Transverse colon (tissue), 4 donors: ENCODE measurements at regions not wholly inside any gene's neighbourhood (a gene's known extent, or its start where the extent isn't known, plus 50 kb on each side); places are given as distances from the start of the nearest gene placed in this dataset.

Experiments used
- DNase-seq: peaks from one replicate; pipeline ENCODE4 v3.0.0-alpha.2; 2019
- H3K27ac ChIP-seq, 4 donors: fragments of 200-600 bp; sonication (generic); 2 replicates each; pipeline ENCODE4 v1.5.1; 2016 to 2018; ENCODE audit warnings: inconsistent platforms in 4 of 4
- H3K27me3 ChIP-seq: fragments of 200-600 bp; sonication (generic); 2 replicates; pipeline ENCODE4 v1.5.1; 2017; ENCODE audit warnings: inconsistent platforms
- H3K36me3 ChIP-seq, 4 donors: fragments of 200-600 bp; sonication (generic); 2 replicates each; pipeline ENCODE4 v1.5.1; 2017 to 2019; ENCODE audit warnings: inconsistent platforms in 4 of 4
- H3K4me1 ChIP-seq, 4 donors: fragments of 200-600 bp; sonication (generic); 2 replicates each; pipeline ENCODE4 v1.5.1; 2017 to 2020; ENCODE audit warnings: inconsistent platforms in 4 of 4
- H3K4me3 ChIP-seq, 4 donors: fragments of 200-600 bp; sonication (generic); 1 replicate in 1 of 4; 2 replicates in 3 of 4; pipeline versions ENCODE4 v1.5.1 to v1.6.1; 2017 to 2019; ENCODE audit warnings: inconsistent platforms in 4 of 4
- H3K9me3 ChIP-seq, 2 donors: fragments of 200-600 bp; sonication (generic); 2 replicates each; pipeline ENCODE4 v1.5.1; 2017 to 2019; ENCODE audit warnings: inconsistent platforms in 2 of 2
- EP300 ChIP-seq: sonication (generic); formaldehyde crosslinking; IDR thresholded peaks from one replicate; pipeline ENCODE4 v1.6.1; 2017; ENCODE audit warnings: antibody characterized with exemption, low read depth
- POLR2A ChIP-seq: fragments of 450-650 bp; IDR thresholded peaks from one replicate; pipeline ENCODE4 v1.6.1; 2016; ENCODE audit warnings: antibody characterized with exemption, mild to moderate bottlenecking, moderate library complexity
- POLR2AphosphoS5 ChIP-seq, 3 donors: sonication (generic); formaldehyde crosslinking; IDR thresholded peaks; one replicate each; pipeline ENCODE4 v1.6.1; 2016; ENCODE audit warnings: antibody characterized with exemption in 3 of 3
- WGBS, 2 donors: methylation state at CpG; one replicate each; pipeline ENCODE4 v1.1.5; 2018; ENCODE audit warnings: low coverage in 1 of 2; 5-methylcytosine and 5-hydroxymethylcytosine counted together
- in situ Hi-C, 4 donors: fragments of 200-750 bp; cut with MboI; loops; one replicate each; pipeline versions ENCODE4 v1.15.0 to v1.15.1; 2017; ENCODE audit warnings: low sequenced_read_pairs in 3 of 4, low pct_ligation_motif_present in 1 of 4, low pct_unique_long_range_greater_than_20kb in 1 of 4
- intact Hi-C: fragments of 100-400 bp; cut with DNase I; formaldehyde crosslinking; loops from one replicate; pipeline ENCODE4 v1.15.1; 2023; ENCODE audit warnings: low total_unique reads
- TF ChIP-seq, protein P1 (sequence below), 5 experiments: fragments of 200-600 bp in 3 of 5; fragments of 450-650 bp in 2 of 5; sonication (generic) in 3 of 5; IDR thresholded peaks; 1 replicate in 2 of 5; 2 replicates in 3 of 5; pipeline ENCODE4 v1.5.1; 2016 to 2017; ENCODE audit warnings: antibody characterized with exemption in 5 of 5, inconsistent platforms in 3 of 5, mild to moderate bottlenecking in 2 of 5, moderate library complexity in 1 of 5

DNA sequence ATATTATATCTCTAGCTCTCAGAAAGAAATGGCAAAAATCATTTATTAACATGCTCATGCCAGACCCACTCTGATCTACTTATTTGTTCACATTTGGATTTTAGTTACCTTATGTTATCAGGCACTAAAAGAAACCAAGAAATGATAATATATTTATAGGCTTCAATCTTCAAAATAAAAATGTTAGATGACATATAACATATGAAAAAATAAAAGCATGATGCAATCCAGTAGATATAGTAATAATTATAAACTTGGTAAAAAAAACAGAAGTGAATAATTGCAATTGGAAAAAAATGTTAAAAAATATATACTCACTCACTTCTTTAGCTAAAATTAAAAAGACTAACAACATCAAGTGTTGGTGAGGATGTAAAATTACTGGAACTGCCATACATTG is 248.3 kb upstream of the VRK2 start:
- intact Hi-C loops = no loop called here
- no peaks in the 10 kb centered on the region for H3K27me3 ChIP-seq
- H3K36me3 ChIP-seq = no peaks in the 10 kb centered on the region
- in situ Hi-C loops = no loop called here
- no peak overlapping the region for H3K27ac ChIP-seq
- no peaks in the 10 kb centered on the region for H3K4me1 ChIP-seq
- H3K4me3 ChIP-seq = no peak overlapping the region
- TF ChIP-seq EP300 (no peak), POLR2AphosphoS5 (IDR thresholded peaks at IDR 0.05) (no peak), POLR2A (no peak)
- TF ChIP-seq, protein P1, sequence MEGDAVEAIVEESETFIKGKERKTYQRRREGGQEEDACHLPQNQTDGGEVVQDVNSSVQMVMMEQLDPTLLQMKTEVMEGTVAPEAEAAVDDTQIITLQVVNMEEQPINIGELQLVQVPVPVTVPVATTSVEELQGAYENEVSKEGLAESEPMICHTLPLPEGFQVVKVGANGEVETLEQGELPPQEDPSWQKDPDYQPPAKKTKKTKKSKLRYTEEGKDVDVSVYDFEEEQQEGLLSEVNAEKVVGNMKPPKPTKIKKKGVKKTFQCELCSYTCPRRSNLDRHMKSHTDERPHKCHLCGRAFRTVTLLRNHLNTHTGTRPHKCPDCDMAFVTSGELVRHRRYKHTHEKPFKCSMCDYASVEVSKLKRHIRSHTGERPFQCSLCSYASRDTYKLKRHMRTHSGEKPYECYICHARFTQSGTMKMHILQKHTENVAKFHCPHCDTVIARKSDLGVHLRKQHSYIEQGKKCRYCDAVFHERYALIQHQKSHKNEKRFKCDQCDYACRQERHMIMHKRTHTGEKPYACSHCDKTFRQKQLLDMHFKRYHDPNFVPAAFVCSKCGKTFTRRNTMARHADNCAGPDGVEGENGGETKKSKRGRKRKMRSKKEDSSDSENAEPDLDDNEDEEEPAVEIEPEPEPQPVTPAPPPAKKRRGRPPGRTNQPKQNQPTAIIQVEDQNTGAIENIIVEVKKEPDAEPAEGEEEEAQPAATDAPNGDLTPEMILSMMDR (IDR thresholded peaks at IDR 0.05) = no peak
- DNase-seq = no peak
- H3K9me3 ChIP-seq = peaks cover 0 to 3% of the 10 kb centered on the region in 2 donors

DNA sequence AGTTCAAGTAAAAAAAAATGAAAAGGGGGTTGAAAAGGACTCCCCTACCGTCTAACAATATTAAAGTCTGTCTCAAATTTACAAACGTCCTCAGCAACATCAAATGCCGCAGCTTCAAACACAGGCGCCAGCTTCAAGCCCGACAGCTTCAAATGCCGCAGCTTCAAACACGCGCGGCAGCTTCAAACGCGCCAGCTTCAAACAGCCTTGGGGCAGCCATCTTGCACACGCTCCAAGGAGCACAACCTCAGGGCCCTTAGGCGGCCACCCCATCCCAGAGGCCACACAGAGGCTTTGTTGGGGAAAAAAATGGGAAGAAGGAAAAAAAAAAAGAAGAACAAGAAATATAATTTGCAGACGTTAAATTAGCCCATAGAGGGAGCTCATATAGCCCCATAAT is 244.4 kb upstream of the VRK2 start:
- DNase-seq = no peak
- H3K27ac ChIP-seq = no peak overlapping the region
- no peak for TF ChIP-seq POLR2A
- TF ChIP-seq EP300 = no peak
- TF ChIP-seq POLR2AphosphoS5 (IDR thresholded peaks at IDR 0.05) = no peak
- TF ChIP-seq, protein P1 (IDR thresholded peaks at IDR 0.05) = no peak
- H3K36me3 ChIP-seq = no peaks in the 10 kb centered on the region
- no peaks in the 10 kb centered on the region for H3K4me1 ChIP-seq
- H3K9me3 ChIP-seq = peaks cover 0 to 3% of the 10 kb centered on the region in 2 donors
- in situ Hi-C loops = no loop called here
- H3K4me3 ChIP-seq = no peak overlapping the region
- H3K27me3 ChIP-seq = no peaks in the 10 kb centered on the region
- 80 to 92% methylated on average over 7 to 14 of the region's 14 CpGs for WGBS, 2 donors
- intact Hi-C loops = no loop called here

DNA sequence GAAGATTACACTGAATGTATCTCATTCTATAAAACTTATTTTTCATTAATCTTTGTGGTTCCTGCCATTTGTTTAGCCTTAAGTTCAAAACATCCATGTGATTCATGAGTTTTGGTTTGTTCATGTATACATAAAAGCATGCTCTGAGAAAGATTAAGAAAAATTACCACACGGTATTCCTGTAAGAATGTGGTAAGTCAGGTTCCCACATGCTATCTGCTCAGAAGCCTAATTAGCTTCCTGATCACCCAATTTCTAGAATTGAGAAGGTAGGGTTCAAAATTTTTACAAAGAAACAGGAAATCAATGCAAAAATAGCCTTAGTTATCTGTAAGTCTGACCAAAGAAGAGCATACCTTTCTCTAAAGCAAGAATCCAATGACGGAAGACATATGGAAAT is 241.6 kb upstream of the VRK2 start:
- in situ Hi-C loops = no loop called here
- H3K9me3 ChIP-seq = no peaks in the 10 kb centered on the region
- intact Hi-C loops = no loop called here
- H3K27ac ChIP-seq = no peak overlapping the region
- DNase-seq = no peak
- 62 to 71% methylated on average over 2 of the region's 2 CpGs for WGBS, 2 donors
- H3K4me1 ChIP-seq = no peaks in the 10 kb centered on the region
- no peak overlapping the region for H3K4me3 ChIP-seq
- H3K27me3 ChIP-seq = no peaks in the 10 kb centered on the region
- no peaks in the 10 kb centered on the region for H3K36me3 ChIP-seq
- TF ChIP-seq POLR2AphosphoS5 (IDR thresholded peaks at IDR 0.05) = no peak
- no peak for TF ChIP-seq POLR2A
- TF ChIP-seq EP300 = no peak
- TF ChIP-seq, protein P1 (IDR thresholded peaks at IDR 0.05) = no peak

DNA sequence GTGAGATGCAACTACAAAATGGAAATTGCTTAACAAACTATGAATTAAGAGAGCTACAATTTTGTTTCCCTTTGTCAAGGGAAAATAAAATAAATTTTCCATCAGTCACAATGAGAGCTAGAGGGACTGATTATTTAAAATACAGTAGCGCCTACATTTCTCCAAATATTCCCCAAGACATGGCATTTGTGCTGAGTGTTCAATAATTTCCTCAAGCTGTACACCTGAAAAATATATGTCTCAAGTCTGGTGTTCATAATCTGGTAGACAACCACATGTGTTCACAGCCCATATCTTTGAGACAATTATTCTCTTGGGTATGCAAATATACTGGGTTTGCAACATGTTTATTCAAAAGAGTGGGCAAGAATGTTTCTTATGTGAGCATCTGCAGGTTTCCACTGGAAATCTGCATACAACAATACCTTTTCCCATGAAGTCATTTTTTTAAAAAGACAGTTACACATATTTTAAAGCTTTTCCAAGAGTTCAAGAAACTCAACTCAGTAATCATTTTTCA is 240.1 kb upstream of the VRK2 start:
- Histone ChIP-seq H3K9me3 (no peaks in the 10 kb centered on the region), H3K4me3 (no peak overlapping the region), H3K36me3 (no peaks in the 10 kb centered on the region), H3K4me1 (no peaks in the 10 kb centered on the region), H3K27ac (no peak overlapping the region), H3K27me3 (no peaks in the 10 kb centered on the region)
- intact Hi-C loops (no loop called here), in situ Hi-C loops (no loop called here)
- no peak for TF ChIP-seq EP300
- no peak for TF ChIP-seq POLR2A
- TF ChIP-seq, protein P1 (IDR thresholded peaks at IDR 0.05) = no peak
- DNase-seq = no peak
- 85 to 86% methylated on average over 1 of the region's 1 CpG for WGBS, 2 donors
